ENCODE measurements at regions not wholly inside any gene's neighbourhood (a gene's known extent, or its start where the extent isn't known, plus 50 kb on each side); places are given as distances from the start of the nearest gene placed in this dataset.

DNA sequence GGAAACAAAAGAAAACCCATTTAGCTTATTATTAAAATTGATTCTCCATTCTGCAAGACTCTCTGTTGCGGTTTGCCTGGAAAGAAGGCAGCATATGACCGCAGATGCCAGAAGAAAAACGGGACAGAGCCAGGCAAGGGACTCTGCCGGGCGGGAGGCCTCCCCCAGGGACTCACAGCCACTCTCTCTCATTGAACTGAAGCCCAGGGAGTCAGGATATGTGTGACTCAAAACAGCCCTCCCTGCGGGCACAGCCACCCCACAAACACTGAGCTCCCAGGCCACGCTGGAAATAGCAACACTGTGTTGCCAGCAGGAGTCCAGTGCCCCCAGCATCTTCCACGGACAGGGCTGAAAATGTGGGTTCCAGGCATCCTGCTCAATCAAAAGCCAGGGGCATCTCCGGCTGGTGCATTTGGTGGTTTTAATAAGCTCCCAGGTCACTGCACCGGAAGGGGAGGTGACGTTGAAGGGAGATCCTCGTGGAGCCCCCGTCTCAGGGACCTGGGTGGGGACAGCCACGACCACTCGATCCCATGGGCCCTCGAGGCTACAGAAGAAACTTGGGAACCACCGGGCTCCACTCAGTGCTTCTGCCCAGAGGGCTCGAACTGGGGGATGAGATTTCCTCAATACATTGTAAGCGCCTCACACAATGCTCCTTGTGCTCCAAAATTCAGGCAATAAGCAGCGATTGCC, 624.5 kb downstream of the TBC1D22A start:
- CTCF ChIA-PET, result no interaction called here
- Mint-ChIP-seq H3K9me3 (no peaks in the 10 kb centered on the region), H3K36me3 (ENCODE audit: low read depth) (no peaks in the 10 kb centered on the region)

DNA sequence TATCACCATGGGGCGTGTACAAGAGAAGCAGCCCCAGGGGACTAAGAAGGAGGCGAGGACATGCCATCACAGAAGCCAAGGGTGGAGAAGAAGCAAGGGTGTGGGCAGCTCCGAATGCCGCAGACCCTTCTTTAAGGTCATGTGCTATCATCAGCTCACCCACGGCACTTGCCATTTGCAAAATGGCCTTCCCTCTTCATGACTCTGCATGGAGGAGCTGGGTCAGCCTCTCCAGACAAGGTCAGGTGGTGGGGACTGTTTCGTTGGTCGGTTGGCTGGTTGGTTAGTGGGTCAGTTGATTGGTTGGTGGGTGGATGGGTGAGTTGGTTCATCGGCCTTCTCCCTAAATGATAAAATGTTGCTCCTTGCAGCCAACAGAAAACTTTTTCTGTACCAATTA, 622.5 kb downstream of the TBC1D22A start:
- Mint-ChIP-seq H3K27me3 (no peaks in the 10 kb centered on the region), H3K9me3 (no peaks in the 10 kb centered on the region), H3K36me3 (ENCODE audit: low read depth) (no peaks in the 10 kb centered on the region), H3K4me3 (no peak overlapping the region), H3K27ac (no peak overlapping the region), H3K4me1 (no peaks in the 10 kb centered on the region)
- CTCF ChIA-PET, result no interaction called here
- DNase-seq, result no peak
- POLR2A ChIA-PET, result no interaction called here

More for the DNA sequence above, 624.5 kb downstream of the TBC1D22A start:
- Mint-ChIP-seq H3K27ac (no peak overlapping the region), H3K27me3 (no peaks in the 10 kb centered on the region), H3K4me3 (no peak overlapping the region), H3K4me1 (no peaks in the 10 kb centered on the region)
- DNase-seq, result no peak
- POLR2A ChIA-PET, result no interaction called here

DNA sequence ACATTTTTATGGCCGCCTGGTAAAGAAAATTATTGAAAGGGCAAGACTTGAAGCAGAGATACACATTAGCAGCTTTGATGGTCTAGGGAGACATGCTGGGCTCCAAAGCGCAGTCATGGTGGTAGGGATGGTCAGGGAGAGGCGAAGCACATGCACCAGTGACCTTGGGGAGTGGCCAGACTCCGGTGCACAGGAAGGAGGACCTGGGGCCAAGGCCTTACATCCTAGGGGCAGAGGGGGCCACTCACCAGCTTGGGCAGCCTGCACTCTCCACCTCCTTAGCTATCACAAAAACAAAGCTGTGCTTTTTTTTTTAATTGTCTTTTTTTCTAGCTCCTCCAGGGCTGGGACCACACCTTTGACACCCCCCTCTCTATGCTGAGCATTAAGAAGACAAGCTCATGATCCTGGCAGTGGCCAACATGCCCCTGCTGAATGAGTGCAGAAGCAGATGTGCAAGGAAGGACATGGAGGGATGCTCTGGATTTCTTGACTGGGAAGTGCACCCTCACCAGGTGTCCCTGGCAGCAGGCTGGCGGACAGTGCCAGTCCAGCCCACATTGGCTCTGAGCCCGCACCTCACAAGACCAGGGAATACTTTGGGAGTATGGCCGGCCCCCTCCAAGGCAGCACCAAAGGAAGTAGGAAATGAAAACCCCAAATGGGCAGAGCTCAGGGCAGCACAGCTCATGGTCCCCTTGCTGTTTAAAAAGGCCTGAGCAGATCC, 619.9 kb downstream of the TBC1D22A start:
- Mint-ChIP-seq H3K4me3 (no peak overlapping the region), H3K27ac (no peak overlapping the region), H3K36me3 (ENCODE audit: low read depth) (no peaks in the 10 kb centered on the region), H3K27me3 (no peaks in the 10 kb centered on the region), H3K9me3 (peaks cover 8% of the 10 kb centered on the region), H3K4me1 (no peaks in the 10 kb centered on the region)
- no peak for DNase-seq
- ChIA-PET POLR2A (no interaction called here), CTCF (no interaction called here)

DNA sequence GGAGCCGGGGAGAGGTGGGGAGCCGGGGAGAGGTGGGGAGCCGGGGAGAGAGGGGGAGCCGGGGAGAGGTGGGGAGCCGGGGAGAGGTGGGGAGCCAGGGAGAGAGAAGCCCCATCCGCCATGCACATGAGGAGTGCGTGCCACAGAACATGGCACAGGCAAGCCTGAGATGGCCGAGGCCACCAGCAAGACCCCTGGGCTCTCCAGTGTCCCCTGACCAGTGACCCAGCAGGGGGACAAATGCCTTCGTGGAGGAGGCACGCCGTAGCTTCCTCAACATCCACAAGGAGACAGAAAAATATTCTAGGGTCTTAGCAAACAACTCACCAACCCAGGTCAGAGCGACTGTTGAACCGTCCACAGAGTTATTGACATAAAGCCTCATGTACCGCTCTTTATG, 618.8 kb downstream of the TBC1D22A start:
- no peaks in the 10 kb centered on the region for H3K27me3 Mint-ChIP-seq
- H3K4me1 Mint-ChIP-seq, result no peaks in the 10 kb centered on the region
- CTCF ChIA-PET, result no interaction called here
- H3K27ac Mint-ChIP-seq, result no peak overlapping the region
- POLR2A ChIA-PET, result no interaction called here
- no peak for DNase-seq
- H3K36me3 Mint-ChIP-seq (ENCODE audit: low read depth), result no peaks in the 10 kb centered on the region
- H3K9me3 Mint-ChIP-seq, result peaks cover 8% of the 10 kb centered on the region
- H3K4me3 Mint-ChIP-seq, result no peak overlapping the region

DNA sequence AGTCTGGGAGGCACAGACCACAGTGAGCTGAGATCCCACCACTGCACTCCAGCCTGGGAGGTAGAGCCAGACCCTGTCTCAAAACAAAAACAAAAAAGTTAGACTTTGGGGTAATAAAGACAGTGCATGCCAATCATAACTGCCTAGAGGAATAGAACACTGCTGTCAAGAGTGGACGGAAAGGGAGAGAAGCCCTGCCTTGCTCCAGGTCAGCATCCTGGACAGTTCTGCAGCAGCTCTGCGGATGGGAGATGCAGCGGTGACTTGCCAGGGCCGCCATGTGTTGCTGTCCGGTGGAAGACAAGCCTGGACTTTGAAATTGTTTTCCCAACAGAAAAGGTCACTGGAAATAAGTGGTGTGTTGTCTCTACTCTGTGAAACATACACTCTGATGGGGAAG, 618.2 kb downstream of the TBC1D22A start:
- no peaks in the 10 kb centered on the region for H3K36me3 Mint-ChIP-seq (ENCODE audit: low read depth)
- H3K4me1 Mint-ChIP-seq, result no peaks in the 10 kb centered on the region
- H3K9me3 Mint-ChIP-seq, result peaks cover 8% of the 10 kb centered on the region
- POLR2A ChIA-PET, result no interaction called here
- no peak for DNase-seq
- H3K27me3 Mint-ChIP-seq, result no peaks in the 10 kb centered on the region
- no peak overlapping the region for H3K4me3 Mint-ChIP-seq
- H3K27ac Mint-ChIP-seq, result no peak overlapping the region
- CTCF ChIA-PET, result no interaction called here

DNA sequence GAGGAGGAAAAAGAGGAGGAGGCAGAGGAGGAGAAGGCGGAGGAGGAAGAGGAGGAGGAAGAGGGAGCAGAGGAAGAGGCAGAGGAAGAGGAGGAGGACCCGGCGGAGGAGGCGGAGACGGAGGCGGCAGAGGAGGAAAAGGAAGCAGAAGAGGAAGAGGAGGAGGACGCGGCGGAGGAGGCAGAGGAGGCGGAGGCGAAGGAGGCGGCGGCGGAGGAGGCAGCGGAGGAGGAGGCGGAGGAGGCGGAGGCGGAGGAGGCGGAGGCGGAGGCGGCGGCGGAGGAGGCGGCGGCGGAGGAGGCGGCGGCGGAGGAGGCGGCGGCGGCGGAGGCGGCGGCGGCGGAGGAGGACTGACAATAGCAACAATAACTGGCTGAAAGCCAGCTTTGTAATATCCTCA, 616.6 kb downstream of the TBC1D22A start:
- Mint-ChIP-seq H3K4me3 (no peak overlapping the region), H3K27ac (no peak overlapping the region), H3K27me3 (no peaks in the 10 kb centered on the region), H3K4me1 (no peaks in the 10 kb centered on the region), H3K9me3 (peaks cover 8% of the 10 kb centered on the region), H3K36me3 (ENCODE audit: low read depth) (no peaks in the 10 kb centered on the region)
- DNase-seq, result no peak
- ChIA-PET POLR2A (no interaction called here), CTCF (interaction anchor here (0.7 kb wide), 1 partner anchor 1121 kb away, joined by 3 read pairs; no protein-coding TSS in a partner anchor)

DNA sequence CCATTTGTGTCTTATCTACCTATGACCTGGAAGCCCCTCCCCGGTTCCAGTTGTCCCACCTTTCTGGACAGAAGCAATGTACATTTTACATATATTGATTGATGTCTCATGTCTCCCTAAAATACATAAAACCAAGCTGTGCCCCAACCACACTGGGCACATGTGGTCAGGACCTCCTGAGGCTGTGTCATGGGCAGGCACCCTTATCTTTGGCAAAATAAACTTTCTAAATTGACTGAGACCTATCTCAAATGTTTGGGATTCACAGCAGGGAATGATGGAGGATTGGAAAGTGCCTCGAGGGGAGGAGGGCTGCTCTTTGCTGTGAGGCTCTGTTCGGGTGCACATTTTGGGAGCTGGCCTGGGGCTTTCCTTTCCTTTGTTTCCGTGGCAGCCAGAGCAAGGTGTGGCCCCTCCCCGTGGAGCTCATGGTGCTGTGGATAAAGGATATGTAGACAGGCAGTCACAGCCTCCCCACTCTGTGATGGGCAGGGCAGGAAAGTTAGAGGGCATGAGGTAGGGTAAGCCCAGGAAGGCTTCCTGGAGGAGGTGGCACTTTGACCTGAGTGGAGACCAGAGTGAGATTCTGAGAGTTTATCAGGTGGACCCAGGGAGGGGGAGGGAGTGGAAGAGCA, 615.6 kb downstream of the TBC1D22A start:
- H3K27ac Mint-ChIP-seq, result no peak overlapping the region
- H3K36me3 Mint-ChIP-seq (ENCODE audit: low read depth), result no peaks in the 10 kb centered on the region
- CTCF ChIA-PET, result interaction anchor here (0.7 kb wide), 1 partner anchor 1122 kb away, joined by 3 read pairs; no protein-coding TSS in a partner anchor
- no peaks in the 10 kb centered on the region for H3K27me3 Mint-ChIP-seq
- POLR2A ChIA-PET, result no interaction called here
- H3K9me3 Mint-ChIP-seq, result peaks cover 8% of the 10 kb centered on the region
- no peak overlapping the region for H3K4me3 Mint-ChIP-seq
- no peaks in the 10 kb centered on the region for H3K4me1 Mint-ChIP-seq
- no peak for DNase-seq

DNA sequence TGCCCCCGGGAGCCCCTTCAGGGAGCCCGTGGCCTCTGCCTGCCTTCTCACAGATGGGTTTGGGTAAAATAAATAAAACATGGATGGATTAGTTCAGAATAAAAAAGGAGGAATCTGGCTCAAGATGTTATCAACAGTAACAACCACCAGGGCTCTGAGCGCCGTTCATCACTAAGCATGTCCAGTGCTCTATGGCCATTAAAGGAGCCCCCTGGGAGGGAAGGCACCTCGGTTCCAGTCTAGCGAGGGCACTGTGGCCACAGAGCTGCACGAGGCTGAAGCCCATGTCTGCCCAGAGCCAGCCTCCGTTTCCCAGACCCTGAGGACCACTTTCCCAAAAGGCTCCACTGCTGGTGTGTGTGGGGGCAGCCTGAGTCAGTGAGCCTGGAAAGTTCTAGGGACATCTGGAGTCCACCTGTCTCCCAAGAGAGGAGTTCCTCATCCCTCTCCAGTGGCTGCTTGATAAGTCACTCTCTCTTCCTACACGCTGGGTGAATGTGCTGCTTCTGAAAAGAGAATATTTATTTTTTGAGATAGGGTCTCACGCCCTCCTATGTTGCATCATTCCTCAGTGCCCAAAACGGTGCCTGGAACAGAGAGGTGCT, 614.6 kb downstream of the TBC1D22A start:
- POLR2A ChIA-PET, result no interaction called here
- no peak for DNase-seq

DNA sequence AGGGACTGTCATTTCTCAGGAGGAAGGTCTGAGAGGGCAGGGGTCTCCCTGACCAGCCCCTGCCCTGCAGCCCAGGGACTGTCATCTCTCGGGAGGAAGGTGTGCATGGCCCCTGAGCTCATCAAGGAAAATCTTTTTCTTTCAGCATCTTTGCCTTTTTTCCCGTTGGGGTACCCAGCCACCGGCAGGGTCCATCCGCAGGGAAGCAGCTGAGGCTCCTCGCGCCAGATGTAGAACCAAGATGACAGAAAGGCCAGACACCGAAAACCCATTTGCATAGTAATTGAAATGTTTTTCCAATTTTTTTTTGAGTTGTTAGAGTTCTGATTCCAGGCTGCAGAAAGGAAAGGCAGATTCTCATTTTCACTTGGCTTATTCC, 613.9 kb downstream of the TBC1D22A start:
- no peak for DNase-seq
- CTCF ChIA-PET, result no interaction called here
- Mint-ChIP-seq H3K36me3 (ENCODE audit: low read depth) (no peaks in the 10 kb centered on the region), H3K27ac (no peak overlapping the region), H3K27me3 (no peaks in the 10 kb centered on the region), H3K9me3 (peaks cover 8% of the 10 kb centered on the region), H3K4me3 (no peak overlapping the region), H3K4me1 (no peaks in the 10 kb centered on the region)
- POLR2A ChIA-PET, result no interaction called here

More for the DNA sequence above, 614.6 kb downstream of the TBC1D22A start:
- no peak overlapping the region for H3K27ac Mint-ChIP-seq
- H3K4me1 Mint-ChIP-seq, result no peaks in the 10 kb centered on the region
- peaks cover 8% of the 10 kb centered on the region for H3K9me3 Mint-ChIP-seq
- no peak overlapping the region for H3K4me3 Mint-ChIP-seq
- H3K36me3 Mint-ChIP-seq (ENCODE audit: low read depth), result no peaks in the 10 kb centered on the region
- no peaks in the 10 kb centered on the region for H3K27me3 Mint-ChIP-seq
- CTCF ChIA-PET, result no interaction called here

DNA sequence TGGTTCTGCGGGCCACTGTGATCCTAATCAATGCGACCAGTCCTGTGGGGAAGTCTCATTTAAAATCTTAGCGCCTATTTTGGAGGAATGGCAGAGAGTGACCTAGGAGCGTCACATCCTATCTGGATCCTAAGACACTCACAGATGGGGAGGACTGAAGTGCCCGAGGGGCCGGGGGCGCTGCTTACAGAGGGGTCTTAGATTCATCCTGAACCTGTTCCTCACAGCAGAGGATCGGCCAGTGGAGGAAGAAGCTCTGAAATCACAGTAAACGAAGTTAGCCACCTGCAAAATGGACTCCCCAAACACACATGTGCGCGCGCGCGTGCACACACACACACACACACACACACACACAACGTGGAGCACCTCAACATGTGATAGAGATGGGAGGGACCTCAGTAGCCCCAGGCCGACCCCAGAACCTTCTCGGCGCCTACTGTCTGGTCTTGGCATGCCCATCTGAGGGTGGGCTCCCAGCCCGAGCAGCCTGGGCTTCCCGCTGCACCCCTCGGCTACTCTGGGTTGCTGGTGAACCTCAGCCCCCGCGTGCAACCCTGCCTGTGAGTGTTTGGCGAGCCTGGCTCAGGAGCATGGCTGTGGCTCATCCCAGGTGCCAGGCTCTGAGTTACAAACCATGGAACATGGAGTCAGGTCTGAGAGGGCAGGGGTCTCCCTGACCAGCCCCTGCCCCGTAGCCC, 613.3 kb downstream of the TBC1D22A start:
- POLR2A ChIA-PET, result no interaction called here
- DNase-seq, result no peak
- Mint-ChIP-seq H3K9me3 (peaks cover 8% of the 10 kb centered on the region), H3K27me3 (no peaks in the 10 kb centered on the region), H3K4me1 (no peaks in the 10 kb centered on the region), H3K27ac (no peak overlapping the region), H3K36me3 (ENCODE audit: low read depth) (no peaks in the 10 kb centered on the region), H3K4me3 (no peak overlapping the region)
- CTCF ChIA-PET, result no interaction called here

DNA sequence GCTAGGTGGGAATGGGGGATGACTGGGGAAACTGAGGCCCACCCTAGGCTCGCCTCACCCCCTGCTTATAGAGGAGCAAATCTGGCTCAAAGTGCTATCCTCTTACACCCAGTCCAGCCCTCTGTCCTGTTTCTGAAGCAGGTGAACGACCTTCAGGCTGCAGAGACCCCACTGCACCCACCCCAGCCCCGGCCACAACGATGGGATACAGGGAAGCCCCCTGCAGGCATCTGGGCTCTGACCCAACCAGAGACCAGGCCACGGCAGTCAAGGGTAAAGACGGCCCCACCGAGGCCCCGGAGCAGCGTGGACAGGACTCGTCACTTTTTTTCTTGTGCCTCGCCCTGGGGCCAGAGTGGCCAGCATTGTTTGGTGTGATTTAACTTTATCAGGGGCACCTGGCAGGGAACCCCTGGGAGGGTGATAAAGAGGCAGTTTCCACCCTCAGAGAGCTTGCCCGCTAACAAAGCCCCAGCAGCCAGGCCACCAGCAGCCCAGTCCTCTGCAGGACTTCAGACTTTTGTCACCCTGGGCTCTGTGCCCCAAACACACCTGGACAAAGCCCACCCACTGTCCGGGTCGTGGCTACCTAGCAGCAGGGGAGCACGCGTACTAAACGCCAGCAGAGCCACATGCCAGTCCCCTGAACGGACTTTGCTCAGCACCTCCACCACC, 612.6 kb downstream of the TBC1D22A start:
- H3K9me3 Mint-ChIP-seq, result peaks cover 8% of the 10 kb centered on the region
- CTCF ChIA-PET, result no interaction called here
- no peak overlapping the region for H3K4me3 Mint-ChIP-seq
- H3K27ac Mint-ChIP-seq, result no peak overlapping the region
- no peaks in the 10 kb centered on the region for H3K27me3 Mint-ChIP-seq
- DNase-seq, result no peak
- H3K36me3 Mint-ChIP-seq (ENCODE audit: low read depth), result no peaks in the 10 kb centered on the region
- POLR2A ChIA-PET, result no interaction called here
- H3K4me1 Mint-ChIP-seq, result no peaks in the 10 kb centered on the region

DNA sequence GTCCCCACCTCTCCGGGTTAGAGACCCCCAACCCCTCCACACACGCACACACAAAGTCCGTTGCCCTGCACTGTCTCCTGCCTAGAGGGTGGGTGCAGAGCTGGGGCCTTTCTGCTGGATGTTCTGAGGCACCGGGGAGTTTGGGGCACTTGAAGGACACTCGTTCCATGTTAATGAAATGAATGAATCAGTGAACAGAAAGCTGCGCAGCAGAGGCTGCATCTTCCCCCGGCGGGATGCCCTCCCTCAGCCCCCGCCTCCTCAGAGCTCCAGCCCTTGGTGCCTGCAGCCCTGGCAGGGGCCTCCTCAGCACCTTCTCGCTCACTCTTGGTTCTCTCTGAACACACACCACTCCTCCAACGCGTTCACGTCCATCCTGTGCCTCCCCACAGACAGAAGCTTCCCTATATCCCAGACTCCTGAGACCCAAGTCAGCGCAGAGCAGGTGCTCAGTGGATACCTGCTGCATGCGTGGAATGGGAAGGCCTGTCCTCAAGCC, 611.9 kb downstream of the TBC1D22A start:
- no peaks in the 10 kb centered on the region for H3K4me1 Mint-ChIP-seq
- ChIA-PET CTCF (no interaction called here), POLR2A (no interaction called here)
- no peak for DNase-seq
- H3K9me3 Mint-ChIP-seq, result peaks cover 8% of the 10 kb centered on the region
- no peaks in the 10 kb centered on the region for H3K36me3 Mint-ChIP-seq (ENCODE audit: low read depth)
- no peaks in the 10 kb centered on the region for H3K27me3 Mint-ChIP-seq
- no peak overlapping the region for H3K4me3 Mint-ChIP-seq
- peak overlapping the region; percentile 36 for H3K27ac Mint-ChIP-seq

All from activated CD4-positive, alpha-beta T cell treated with anti-CD3 and anti-CD28 coated beads, Interleukin-2, amount 10 ng/mL, durations not matched to agents 7 days and 5 days (primary cell).